D341Med (cell line): ENCODE measurements at regions not wholly inside any gene's neighbourhood (a gene's known extent, or its start where the extent isn't known, plus 50 kb on each side); places are given as distances from the start of the nearest gene placed in this dataset.

Experiments used
- DNase-seq: peaks from one replicate; pipeline ENCODE4 v3.0.0; 2012; ENCODE audit warnings: low spot score

DNA sequence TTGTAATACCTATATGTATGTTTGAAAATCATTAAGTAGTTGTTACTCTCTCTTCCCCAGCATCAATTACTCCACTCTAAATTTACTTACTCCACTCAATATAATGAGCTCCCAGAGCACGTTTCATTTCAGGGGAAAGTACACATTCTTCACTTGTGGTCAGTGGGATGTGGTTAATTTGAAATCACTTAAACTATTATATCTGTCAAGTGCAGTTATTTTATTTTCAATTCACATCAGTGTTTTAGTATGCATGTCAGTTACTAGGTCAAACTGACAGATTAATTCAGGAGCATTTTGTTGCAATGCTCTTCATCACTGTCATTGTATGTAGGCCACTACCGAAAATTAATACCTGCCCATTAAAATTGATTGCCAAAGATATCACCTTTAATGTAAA is 376.1 kb downstream of the ZIC4 start:
- no peak for DNase-seq

DNA sequence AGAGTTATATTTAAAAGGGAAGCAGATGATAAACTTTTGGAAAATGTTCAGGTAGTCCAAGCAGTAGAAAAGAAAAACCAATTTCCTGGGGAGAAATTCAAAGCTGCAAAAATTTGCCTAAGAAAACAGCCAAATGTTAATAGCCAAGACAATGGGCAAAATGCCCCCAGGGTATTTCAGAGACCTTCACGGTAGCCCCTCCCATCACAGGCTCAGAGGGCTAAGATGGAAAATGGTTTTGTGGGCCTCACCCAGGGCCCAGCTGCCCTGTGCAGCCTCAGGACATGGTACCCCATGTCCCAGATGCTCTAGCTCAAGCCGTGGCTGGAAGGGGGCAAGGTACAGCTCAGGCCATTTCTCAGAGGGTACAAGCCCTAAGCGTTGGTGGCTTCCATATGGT is 391.0 kb downstream of the ZIC4 start:
- no peak for DNase-seq

DNA sequence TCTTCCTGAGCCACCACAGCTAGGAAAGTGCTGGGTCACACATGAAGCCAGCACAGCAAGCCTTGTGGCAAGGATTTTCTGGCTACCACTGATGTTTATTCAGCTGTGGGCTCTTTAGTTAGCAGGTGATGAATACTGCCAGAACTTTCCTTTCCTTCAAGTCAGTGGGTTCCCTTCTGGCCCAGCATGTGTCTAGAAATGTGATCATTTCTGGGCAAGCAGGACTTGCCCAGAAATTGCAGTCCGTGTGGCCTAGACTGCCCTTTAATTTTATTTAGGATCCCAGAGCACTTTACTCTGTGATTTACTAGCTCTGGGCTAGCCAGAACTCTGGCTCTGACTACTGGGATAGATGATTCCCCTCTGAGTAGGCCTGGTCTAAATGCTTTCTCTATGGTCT is 397.5 kb downstream of the ZIC4 start:
- no peak for DNase-seq

DNA sequence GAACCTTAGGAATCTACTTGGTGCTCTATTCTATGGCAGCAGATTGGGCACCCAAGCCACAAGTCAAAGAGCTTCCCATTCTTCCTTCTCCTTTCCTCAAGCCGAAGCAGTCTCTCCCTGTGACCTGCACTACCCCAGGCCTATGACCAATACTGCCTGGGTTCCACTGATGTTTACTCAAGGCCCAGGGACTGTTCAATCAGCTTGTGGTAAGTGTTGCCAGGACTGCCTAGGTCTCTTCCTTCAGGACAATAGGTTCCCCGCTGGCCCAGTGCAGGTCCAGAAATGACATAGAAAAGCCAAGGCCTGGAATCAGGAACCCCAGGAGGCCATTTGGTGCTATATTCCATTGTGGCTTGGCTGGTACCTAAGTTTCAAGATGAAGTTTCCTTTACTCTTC is 397.9 kb downstream of the ZIC4 start:
- DNase-seq: no peak

DNA sequence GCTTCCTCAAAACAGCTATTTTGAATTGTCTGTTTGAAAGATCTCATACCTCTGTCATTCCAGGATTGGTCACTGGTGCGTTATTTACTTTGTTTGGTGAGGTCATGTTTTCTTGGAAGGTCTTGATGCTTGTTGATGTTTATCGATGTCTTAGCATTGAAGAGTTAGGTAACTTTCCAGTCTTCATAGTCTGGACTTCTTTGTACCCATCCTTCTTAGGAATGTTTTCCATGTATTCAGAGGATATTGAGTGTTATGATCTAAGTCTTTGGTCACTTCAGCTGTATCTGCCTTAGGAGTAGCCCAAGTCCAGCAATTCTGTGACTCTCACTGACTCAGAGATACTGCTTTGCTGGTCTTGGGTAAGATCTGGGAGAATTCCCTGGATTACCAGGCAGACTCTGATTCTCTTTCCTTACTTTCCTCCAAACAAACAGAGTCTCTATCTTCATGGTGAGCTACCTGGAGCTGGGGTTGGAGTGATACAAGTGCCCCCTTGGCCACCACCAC is 398.6 kb downstream of the ZIC4 start:
- DNase-seq: no peak

DNA sequence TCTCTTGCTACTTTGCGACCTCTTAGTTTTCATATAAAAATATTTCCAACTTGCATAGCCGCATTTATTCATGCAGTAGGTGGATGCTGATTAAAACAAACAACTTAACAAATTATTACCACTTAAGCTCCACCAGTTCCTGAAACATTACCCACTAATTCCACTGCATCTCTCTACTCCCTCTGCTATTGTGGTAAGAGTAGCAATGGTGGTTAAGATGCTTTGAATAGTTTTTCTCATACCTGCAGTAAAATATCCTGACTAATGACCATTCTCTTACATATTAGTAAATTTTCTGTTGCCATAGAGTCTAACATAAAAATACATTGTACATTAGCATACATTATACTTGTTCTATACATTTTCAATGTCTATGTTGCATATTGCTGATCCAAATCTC is 397.6 kb upstream of the PLSCR5 start:
- DNase-seq: no peak

DNA sequence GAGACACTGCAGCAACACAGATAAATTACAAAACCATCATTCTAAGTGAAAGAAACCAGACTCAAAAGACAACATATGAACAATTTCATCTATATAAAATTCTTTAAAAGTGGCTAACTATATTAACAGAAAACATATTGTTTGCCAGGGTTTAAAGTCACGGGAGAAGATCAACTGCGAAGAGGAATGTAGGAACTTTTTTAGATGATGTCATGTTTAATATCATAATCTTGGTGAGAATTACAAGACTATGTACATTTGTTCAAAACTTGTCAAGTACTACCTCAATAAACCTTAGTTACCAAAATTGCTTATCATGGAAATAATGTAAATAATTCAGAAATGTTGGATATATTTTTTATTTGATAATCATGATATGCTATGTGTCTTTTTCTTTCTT is 395.1 kb upstream of the PLSCR5 start:
- no peak for DNase-seq

DNA sequence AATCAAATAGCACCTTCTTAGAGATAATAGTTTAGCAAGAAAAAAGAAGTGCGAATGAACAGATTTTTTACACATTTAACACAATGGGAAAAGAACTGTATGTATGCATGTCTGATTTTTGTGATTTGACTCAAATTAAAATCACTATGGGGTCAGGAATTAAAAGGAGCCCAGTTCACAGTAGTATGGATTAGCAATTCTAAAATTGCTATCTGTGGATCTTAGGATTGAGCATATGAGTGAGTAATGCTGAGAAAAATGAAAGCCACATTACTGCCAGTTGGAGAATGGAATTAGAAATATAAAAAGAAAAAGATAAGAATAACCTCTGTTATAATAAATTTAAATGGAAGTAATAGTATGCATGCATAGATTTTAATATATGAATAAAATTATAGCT is 386.8 kb upstream of the PLSCR5 start:
- DNase-seq: no peak

DNA sequence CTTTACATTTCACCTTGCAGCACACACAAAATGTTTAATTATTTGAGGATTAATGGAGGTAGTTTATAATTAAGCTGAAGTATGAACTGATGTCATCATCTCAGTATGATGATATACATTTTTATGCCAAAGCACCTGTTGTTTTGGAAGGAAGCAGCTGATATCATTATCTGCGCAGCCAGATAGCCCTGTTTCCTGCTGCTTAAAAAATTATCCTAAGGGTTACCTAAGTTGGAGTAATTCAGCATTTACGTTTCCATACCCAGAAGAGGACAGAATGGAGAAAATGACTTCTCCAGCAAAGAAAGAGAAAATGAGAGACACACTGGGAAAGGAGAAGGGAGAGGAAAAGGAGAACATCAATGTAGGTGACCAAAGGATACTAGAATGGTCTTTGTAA is 370.3 kb upstream of the PLSCR5 start:
- DNase-seq: no peak

DNA sequence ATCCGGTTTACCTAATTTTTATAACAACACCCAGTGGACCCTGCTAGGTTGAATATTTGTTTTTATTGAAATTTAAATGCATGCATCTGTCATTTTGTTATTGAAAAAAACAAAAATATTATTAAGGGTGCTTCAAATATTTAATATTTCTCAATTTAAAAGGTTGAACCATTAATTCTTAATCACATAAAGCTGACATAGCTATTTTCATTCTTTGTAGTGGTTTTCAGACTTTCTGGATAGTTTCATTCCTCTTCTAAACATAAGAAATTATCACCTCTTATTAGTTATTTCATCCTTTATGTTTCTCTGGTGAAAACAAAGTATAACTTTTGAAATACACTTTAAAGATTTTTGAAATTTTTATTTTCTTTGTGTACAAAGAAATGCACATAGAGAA is 369.9 kb upstream of the PLSCR5 start:
- DNase-seq: no peak

DNA sequence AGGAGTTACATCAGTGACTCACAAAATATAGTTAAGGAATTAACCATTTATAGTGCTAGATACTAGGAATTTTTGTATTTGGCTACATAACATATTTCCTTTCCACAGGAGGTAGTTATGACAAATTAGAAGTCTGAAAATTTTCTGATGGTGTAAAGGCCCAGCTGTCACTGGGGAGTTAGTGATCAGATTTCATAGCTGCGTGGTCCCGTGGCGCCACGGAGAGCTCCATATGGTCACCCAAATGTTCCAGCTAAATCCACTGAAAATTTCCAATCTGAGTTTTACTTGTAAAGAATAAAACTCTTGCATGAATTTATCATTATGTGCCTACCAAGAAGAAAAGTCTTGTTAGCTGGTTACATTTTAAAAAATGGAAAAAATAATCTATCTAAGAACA is 368.9 kb upstream of the PLSCR5 start:
- DNase-seq: peak; percentile 32

DNA sequence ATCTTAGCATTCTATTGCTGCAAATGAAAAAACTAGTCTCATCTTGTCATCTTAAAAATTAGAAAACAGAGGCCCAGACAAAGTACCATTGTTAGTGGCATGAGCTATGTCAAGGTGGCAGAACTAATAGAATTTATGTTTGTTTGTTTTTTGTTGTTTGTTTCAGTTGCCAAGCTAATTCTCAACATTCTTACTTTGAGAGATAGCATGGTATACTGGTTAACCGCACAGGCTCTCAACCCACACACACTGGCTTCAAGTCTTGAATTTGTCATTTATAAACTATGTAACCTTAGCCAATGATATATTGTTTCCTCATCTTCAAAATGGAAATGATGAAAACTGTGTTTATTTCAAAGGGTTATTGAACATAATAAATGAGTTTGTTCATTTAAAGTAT is 367.6 kb upstream of the PLSCR5 start:
- DNase-seq: no peak

DNA sequence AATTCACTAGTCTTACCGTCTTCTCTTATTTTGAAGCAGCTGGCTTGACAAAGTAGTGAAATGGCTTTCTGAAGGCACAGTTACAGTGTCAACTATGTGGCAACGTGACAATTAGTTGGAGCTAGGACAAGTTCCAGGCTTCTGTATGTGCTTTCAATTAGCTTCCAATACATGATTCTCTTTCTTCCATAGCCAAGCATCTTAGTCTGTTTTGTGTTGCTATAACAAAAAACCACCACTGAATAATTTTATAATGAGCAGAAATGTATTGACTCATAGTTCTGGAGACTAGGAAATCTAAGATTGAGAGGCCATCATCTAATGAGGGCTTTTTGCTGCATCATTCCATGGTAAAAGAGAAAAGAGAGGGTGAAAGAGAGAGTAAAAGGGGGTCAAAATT is 365.1 kb upstream of the PLSCR5 start:
- DNase-seq: no peak

DNA sequence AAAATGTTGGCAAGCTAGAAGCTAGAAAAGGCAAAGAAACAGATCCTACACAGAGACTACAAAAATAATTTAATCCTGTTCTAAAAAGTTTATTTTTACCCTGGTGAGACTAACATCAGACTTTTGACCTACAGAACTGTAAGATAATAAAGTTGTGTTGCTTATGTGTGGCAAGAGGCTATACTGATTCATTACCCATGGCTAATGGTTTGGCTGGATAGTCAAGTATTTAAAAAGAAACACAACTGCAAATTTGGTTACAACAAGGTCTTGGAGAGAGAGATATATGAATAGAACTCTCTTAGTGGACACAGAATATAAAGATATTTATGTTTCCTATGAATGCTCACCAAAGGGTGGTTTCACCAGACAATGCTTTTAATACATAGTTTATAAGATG is 364.2 kb upstream of the PLSCR5 start:
- DNase-seq: no peak

DNA sequence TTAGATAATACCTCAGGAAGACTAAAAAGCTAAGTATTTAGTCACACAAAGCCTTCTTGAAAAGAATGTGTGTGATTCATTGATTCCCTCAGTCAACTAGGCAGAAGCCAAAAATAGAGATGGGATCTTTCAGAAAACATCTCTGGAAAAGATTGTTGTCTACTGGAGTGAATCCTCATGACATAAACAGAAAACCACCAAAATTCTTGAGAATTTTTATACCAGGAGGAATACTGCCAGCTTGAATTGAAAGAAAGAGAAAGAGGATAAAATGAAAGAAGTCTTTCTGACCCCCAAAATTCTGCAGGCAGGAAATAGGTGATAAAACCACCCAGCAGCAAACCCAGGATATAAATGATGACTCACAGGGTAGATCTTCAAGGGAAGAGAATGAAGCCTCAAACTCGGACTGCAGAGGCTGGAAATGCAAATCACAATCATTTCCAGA is 363.1 kb upstream of the PLSCR5 start:
- DNase-seq: no peak

DNA sequence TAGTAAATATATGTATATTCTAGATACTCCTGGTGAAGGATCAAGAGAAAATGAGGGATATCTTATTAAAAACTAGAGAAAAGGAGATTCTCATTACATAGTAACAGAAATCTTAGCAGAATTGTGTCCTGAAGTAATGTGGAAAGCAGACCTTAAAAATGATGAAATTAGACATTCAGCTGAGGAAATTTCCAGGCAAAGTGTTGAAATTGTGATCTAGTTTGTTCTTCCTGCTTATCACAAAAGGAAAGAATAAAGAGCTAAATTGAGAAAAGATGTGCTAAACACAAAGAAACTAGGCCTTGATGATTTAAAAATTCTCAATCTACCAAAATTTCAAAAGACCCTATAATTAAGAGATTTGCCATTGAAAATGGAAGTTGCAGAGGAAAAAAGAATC is 362.6 kb upstream of the PLSCR5 start:
- no peak for DNase-seq

DNA sequence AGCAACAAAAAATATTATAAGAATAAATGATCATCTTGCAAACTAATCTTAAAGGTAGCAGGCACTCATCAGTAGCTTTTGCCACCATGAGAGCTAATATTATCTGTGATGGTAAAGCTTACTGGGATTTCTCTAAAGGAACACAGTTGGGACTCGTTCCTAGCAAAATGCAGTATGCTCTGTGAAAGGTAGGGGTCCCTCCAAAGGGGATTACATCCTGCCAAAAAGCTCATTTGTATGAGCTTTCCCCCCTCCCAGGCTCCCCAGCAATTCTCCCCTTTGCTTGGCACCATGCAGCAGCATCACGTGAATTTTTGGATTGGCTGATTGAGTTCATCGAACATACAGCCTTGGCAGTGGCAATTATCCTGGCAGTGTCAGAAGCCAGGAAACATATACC is 361.0 kb upstream of the PLSCR5 start:
- no peak for DNase-seq

DNA sequence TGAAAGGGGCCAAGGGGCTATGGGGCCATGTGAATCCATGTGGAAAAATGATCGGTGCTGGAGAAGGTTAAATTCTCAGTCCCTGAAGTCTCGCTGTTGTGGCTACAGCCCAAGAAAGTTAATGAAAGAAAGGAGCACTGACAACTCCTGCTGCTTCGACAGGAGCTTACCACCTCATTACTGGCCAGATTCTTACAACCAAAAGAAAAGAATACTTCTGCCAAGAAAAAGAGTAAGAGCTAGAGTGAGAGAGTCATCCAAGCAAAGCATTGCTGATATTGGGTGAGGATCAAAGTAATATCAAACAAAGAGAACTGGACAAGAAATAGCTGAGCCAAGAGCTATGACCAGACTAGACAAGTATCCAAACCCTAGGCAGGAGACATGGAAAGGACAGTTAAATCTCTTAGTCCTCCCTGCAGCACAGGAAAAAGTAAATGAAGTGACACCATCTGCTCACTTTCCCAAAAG is 348.4 kb upstream of the PLSCR5 start:
- no peak for DNase-seq

DNA sequence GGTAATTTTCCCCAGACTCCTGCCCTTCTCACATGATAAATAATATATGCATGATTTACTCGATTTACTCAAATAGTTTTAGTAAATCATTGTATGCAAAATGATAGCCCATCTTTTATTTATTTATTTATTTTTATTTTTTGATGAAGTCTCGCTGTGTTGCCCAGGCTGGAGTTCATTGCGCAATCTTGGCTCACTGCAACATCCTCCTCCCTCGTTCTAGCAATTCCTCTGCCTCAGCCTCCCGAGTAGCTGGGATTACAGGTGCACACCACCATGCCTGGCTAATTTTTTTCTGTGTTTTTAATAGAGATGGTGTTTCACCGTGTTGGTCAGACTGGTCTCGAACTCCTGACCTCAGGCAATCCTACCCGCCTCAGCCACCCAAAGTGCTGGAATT is 343.8 kb upstream of the PLSCR5 start:
- no peak for DNase-seq

DNA sequence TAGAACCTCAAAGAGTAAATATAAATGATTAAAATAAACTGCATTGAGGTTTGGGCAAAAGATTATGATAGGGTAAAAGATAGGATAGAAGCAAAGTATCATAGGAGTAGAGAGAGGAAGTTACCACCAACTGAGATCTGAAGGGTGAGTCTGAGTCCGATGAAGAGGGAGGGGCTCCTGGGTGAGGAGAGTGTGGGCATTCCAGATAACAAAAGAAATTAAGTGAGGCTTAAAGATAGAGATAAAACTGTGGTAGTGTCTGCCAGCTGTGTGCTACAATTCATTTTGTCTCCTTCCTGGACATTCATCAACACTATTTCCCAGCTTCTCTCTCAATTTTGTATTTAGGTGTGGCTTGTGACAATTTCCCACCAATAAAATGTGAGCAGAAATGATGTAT is 343.0 kb upstream of the PLSCR5 start:
- no peak for DNase-seq

DNA sequence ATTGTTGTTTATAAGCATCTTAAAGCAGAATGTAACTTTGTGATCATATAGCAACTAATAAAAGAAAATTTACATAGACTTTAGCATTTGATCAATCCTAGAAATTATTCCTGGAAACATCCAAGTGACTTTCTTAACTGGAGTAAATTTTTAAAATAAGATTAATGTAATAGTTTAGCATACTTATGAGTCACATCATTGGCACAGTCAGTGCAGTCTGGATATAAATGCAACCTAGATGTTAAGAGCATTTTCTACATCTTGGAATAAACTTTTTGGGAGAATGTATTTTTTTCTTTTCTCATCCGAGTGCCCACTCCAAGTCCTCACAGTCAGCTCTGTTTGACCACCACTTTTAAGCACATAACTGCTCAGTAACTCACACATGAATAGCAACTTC is 324.6 kb upstream of the PLSCR5 start:
- DNase-seq: no peak

DNA sequence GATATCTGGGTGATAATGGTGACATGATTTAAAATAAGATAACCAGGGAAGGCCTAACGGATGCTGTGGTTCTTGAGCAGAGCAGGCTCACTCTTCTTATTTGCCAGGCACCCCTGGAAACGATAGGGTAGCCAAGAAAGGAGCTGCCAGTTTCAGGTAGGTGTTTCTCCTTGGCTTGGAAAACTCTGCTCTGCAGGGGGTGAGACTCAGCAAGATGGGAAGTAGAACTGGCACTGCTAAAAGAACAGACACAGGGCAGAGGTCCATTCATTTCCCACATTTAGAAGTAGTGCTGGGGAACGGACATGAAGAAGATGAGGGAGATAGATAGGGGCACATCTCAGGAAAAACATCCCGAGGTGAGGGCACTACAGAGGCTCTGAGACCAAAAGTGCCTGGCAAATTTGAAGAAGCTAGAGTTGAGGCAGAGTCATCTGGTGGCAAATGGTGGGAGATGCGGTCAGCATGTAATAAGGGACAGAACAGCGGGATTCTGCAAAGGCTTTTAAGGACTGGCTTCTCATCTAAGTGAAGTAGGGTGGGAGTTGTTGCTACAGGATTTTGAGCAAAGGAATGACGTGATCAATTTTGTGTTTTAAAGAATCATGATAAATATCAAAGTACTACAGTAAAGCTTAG is 323.4 kb upstream of the PLSCR5 start:
- DNase-seq: no peak

DNA sequence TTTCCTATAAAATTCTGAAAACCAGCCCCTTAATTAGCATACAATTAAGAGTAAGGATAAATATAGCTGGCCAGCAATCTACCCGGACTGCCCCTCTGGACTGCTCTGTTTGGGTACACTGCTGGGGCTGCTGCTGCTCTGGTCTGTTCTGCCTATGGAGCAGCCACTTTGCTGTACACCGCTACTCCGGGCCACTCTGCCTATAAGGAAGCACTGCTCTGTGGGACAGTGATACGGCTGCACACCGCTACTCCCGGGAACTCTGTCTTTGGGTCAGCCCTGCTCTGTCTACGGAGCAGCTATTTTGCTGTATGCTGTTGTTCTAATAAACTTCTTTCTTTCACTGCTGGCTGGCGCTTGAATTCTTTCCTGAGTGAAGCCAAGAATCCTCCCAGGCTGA is 316.5 kb upstream of the PLSCR5 start:
- no peak for DNase-seq

DNA sequence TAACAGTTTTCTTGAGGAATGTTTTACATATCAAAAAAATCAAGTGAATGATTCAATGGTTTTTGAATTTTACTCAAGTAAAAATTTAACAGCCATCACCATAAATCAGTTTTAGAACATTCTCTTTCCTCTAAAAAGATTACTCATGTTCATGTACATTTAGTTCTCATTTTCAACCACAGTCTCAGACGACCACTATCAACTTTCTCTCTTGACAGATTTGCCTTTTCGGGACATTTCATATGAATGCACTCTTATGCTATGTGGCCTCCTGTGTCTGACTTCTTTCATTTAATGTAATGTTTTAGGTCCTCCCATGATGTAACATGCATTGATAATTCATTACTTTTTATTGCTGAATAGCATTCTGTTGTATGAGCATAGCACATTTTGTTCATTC is 309.3 kb upstream of the PLSCR5 start:
- no peak for DNase-seq
